Fibroblast of lung (primary cell): ENCODE measurements at regions not wholly inside any gene's neighbourhood (a gene's known extent, or its start where the extent isn't known, plus 50 kb on each side); places are given as distances from the start of the nearest gene placed in this dataset.

Experiments
- DNase-seq, 2 donors: peaks; one replicate each; pipeline versions ENCODE4 v3.0.0 to v3.0.0-alpha.2; 2010; ENCODE audit warnings: low read depth in 2 of 2
- H2AFZ ChIP-seq: 2 replicates; pipeline ENCODE4 v1.5.1; 2012; ENCODE audit warnings: low read length, control low read depth, inconsistent platforms
- H3K27ac ChIP-seq: 2 replicates; pipeline ENCODE4 v1.5.1; 2011; ENCODE audit warnings: low read length, control low read depth; ENCODE audit not compliant: insufficient read depth
- H3K27me3 ChIP-seq: 2 replicates; pipeline ENCODE4 v1.5.1; 2011; ENCODE audit warnings: mild to moderate bottlenecking, low read length; ENCODE audit not compliant: control insufficient read depth, insufficient read depth
- H3K36me3 ChIP-seq: 2 replicates; pipeline ENCODE4 v1.5.1; 2011; ENCODE audit warnings: low read length; ENCODE audit not compliant: control insufficient read depth, insufficient read depth
- H3K4me1 ChIP-seq: 2 replicates; pipeline ENCODE4 v1.5.1; 2011; ENCODE audit warnings: low read length; ENCODE audit not compliant: control insufficient read depth, insufficient read depth; ENCODE audit errors: extremely low read depth
- H3K4me2 ChIP-seq: 2 replicates; pipeline ENCODE4 v1.5.1; 2011; ENCODE audit warnings: low read length, control low read depth; ENCODE audit not compliant: insufficient read depth; ENCODE audit errors: extremely low read depth
- H3K4me3 ChIP-seq, 4 experiments: fragments of 200-600 bp in 1 of 4; sonication (generic) in 1 of 4; replicated peaks in 1 of 4; 2 replicates each; pipeline ENCODE4 v1.5.1; 2011 to 2016; ENCODE audit warnings: low read length in 4 of 4, low read depth in 3 of 4, mild to moderate bottlenecking in 3 of 4, control low read depth in 2 of 4, inconsistent platforms in 1 of 4, mixed read lengths in 1 of 4; ENCODE audit not compliant: insufficient read depth in 1 of 4; ENCODE audit errors: control extremely low read depth in 1 of 4
- H3K79me2 ChIP-seq: 2 replicates; pipeline ENCODE4 v1.5.1; 2012; ENCODE audit warnings: mild to moderate bottlenecking, low read length, inconsistent platforms; ENCODE audit not compliant: control insufficient read depth, insufficient read depth
- H3K9ac ChIP-seq: 2 replicates; pipeline ENCODE4 v1.5.1; 2011; ENCODE audit warnings: mild to moderate bottlenecking, low read length, control low read depth; ENCODE audit not compliant: insufficient read depth
- H3K9me3 ChIP-seq: 2 replicates; pipeline ENCODE4 v1.5.1; 2012; ENCODE audit warnings: low read depth, low read length; ENCODE audit not compliant: control insufficient read depth, insufficient read depth
- H4K20me1 ChIP-seq: 2 replicates; pipeline ENCODE4 v1.5.1; 2011; ENCODE audit warnings: low read length; ENCODE audit not compliant: control insufficient read depth, insufficient read depth; ENCODE audit errors: extremely low read depth
- EZH2 ChIP-seq: IDR thresholded peaks from 2 replicates; pipeline ENCODE4 v1.5.1; 2012; ENCODE audit warnings: low read length, control low read depth, mild to moderate bottlenecking; ENCODE audit errors: missing control alignments
- TF ChIP-seq, protein P1 (sequence below), 2 donors: IDR thresholded peaks in 1 of 2; conservative IDR thresholded peaks in 1 of 2; 1 replicate in 1 of 2; 2 replicates in 1 of 2; pipeline ENCODE4 v1.5.1; 2011 to 2012; ENCODE audit warnings: low read length in 2 of 2, control low read depth in 1 of 2, inconsistent platforms in 1 of 2, low read depth in 1 of 2, mild to moderate bottlenecking in 1 of 2

DNA sequence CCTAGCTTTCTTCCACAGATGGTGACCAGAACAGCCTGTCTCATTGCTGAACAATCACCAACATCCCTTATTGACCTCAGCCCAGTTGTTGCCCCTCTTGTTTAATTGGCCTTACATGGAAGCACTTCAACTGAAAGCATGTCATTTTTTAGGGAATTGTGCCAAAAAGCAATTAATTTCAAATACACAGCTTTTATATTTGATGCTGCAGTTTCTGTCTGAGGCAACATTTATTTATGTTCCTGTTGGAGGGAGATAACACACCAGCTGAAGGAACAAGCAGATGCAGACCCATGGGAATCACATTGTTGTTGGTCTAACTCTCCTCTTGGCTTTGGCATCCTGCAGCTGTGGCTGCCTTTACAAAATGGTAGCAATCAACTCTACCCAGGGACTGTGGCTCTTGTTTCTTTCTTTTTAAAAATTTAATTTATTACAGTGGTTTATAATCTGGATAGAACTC, 498.1 kb upstream of the RGMA start:
- TF ChIP-seq, protein P1, sequence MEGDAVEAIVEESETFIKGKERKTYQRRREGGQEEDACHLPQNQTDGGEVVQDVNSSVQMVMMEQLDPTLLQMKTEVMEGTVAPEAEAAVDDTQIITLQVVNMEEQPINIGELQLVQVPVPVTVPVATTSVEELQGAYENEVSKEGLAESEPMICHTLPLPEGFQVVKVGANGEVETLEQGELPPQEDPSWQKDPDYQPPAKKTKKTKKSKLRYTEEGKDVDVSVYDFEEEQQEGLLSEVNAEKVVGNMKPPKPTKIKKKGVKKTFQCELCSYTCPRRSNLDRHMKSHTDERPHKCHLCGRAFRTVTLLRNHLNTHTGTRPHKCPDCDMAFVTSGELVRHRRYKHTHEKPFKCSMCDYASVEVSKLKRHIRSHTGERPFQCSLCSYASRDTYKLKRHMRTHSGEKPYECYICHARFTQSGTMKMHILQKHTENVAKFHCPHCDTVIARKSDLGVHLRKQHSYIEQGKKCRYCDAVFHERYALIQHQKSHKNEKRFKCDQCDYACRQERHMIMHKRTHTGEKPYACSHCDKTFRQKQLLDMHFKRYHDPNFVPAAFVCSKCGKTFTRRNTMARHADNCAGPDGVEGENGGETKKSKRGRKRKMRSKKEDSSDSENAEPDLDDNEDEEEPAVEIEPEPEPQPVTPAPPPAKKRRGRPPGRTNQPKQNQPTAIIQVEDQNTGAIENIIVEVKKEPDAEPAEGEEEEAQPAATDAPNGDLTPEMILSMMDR (conservative IDR thresholded peaks at IDR 0.05 in 1 of 2, IDR thresholded peaks at IDR 0.05 in 1 of 2; ENCODE audit: low read depth in 1 of 2, low read length in 2 of 2): no peak
- TF ChIP-seq EZH2: no peak
- H3K27ac ChIP-seq: no peak overlapping the region
- no peak overlapping the region for H2AFZ ChIP-seq
- no peak overlapping the region for H3K9ac ChIP-seq
- no peaks in the 10 kb centered on the region for H3K4me1 ChIP-seq
- no peaks in the 10 kb centered on the region for H3K9me3 ChIP-seq
- no peaks in the 10 kb centered on the region for H3K79me2 ChIP-seq
- DNase-seq: no peak
- no peaks in the 10 kb centered on the region for H3K27me3 ChIP-seq
- no peak overlapping the region for H3K4me3 ChIP-seq
- H4K20me1 ChIP-seq: no peaks in the 10 kb centered on the region
- H3K36me3 ChIP-seq: no peaks in the 10 kb centered on the region
- H3K4me2 ChIP-seq: no peak overlapping the region

DNA sequence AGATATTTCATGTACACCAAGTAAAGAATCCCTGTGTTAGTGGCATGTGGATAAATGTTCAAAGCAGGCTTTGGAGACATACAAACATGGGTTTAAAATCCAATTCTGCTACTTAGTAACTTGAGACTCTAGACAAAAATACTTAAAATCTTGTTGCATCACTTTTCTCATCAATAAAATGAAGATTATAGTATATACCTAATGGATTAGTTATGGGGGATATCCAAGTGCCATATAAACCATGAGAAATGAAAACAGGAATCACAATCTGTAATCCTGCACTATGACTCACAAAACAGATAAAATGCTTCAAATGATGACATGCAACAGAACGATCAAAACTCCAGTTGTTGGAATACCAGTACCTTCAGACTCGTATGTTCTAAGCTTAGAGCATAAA, 496.0 kb upstream of the RGMA start:
- H3K4me1 ChIP-seq: no peaks in the 10 kb centered on the region
- DNase-seq: no peak
- no peak overlapping the region for H2AFZ ChIP-seq
- no peak overlapping the region for H3K9ac ChIP-seq
- H4K20me1 ChIP-seq: no peaks in the 10 kb centered on the region
- no peak overlapping the region for H3K4me3 ChIP-seq
- H3K9me3 ChIP-seq: no peaks in the 10 kb centered on the region
- no peaks in the 10 kb centered on the region for H3K79me2 ChIP-seq
- no peak overlapping the region for H3K27ac ChIP-seq
- no peaks in the 10 kb centered on the region for H3K36me3 ChIP-seq
- no peak overlapping the region for H3K4me2 ChIP-seq
- no peak for TF ChIP-seq EZH2
- TF ChIP-seq, protein P1 (conservative IDR thresholded peaks at IDR 0.05 in 1 of 2, IDR thresholded peaks at IDR 0.05 in 1 of 2; ENCODE audit: low read depth in 1 of 2, low read length in 2 of 2): no peak
- no peaks in the 10 kb centered on the region for H3K27me3 ChIP-seq

DNA sequence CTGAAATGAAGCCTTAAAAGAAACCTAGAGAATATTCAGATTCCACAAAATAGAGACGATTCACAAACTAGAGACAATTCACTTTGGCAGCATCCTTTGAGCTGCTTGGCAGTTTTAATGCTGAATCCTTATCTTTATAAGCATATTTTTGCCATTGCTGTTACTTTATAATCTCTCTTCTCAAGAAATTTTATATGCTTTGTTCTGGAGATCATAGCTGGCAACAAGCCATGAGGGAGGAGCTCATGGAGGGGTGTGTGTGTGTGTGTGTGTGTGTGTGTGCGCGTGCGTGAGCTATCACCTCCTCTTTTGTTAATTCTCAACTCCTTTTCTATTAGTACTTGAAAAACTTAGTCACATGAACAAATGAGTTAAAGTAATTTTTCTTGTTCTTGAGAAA, 495.0 kb upstream of the RGMA start:
- Histone ChIP-seq H3K9ac (no peak overlapping the region), H3K36me3 (no peaks in the 10 kb centered on the region), H3K4me2 (no peak overlapping the region), H3K27ac (no peak overlapping the region), H2AFZ (no peak overlapping the region), H3K4me1 (no peaks in the 10 kb centered on the region), H3K79me2 (no peaks in the 10 kb centered on the region), H3K27me3 (no peaks in the 10 kb centered on the region), H3K9me3 (no peaks in the 10 kb centered on the region), H3K4me3 (no peak overlapping the region), H4K20me1 (no peaks in the 10 kb centered on the region)
- no peak for TF ChIP-seq EZH2
- TF ChIP-seq, protein P1 (conservative IDR thresholded peaks at IDR 0.05 in 1 of 2, IDR thresholded peaks at IDR 0.05 in 1 of 2; ENCODE audit: low read depth in 1 of 2, low read length in 2 of 2): no peak
- DNase-seq: no peak
